H9 (cell line): ENCODE measurements at regions not wholly inside any gene's neighbourhood (a gene's known extent, or its start where the extent isn't known, plus 50 kb on each side); places are given as distances from the start of the nearest gene placed in this dataset.

Experiments used
- DNase-seq: peaks from one replicate; pipeline ENCODE4 v3.0.0-alpha.2; 2017
- H2AFZ ChIP-seq: one replicate; pipeline ENCODE4 v1.6.1; 2013; ENCODE audit warnings: mild to moderate bottlenecking, low read length, control low read depth, moderate library complexity
- H2AK5ac ChIP-seq: 2 replicates; pipeline ENCODE4 v1.6.1; 2013; ENCODE audit warnings: low read length, control low read depth, mixed read lengths; ENCODE audit not compliant: insufficient read length
- H2BK120ac ChIP-seq: one replicate; pipeline ENCODE4 v1.6.1; 2013; ENCODE audit warnings: low read depth, mild to moderate bottlenecking, low read length, control low read depth, inconsistent platforms; ENCODE audit not compliant: poor library complexity, severe bottlenecking
- H2BK12ac ChIP-seq: 2 replicates; pipeline ENCODE4 v1.6.1; 2013; ENCODE audit warnings: low read length, control low read depth, mixed read lengths, low read depth; ENCODE audit not compliant: insufficient read length
- H2BK15ac ChIP-seq: 2 replicates; pipeline ENCODE4 v1.6.1; 2013; ENCODE audit warnings: low read depth, low read length, control low read depth
- H2BK20ac ChIP-seq: one replicate; pipeline ENCODE4 v1.6.1; 2013; ENCODE audit warnings: low read depth, mild to moderate bottlenecking, low read length, control low read depth, inconsistent platforms; ENCODE audit not compliant: poor library complexity, severe bottlenecking
- H2BK5ac ChIP-seq: 2 replicates; pipeline ENCODE4 v1.6.1; 2013; ENCODE audit warnings: low read length, control low read depth, mixed read lengths; ENCODE audit not compliant: insufficient read length
- H3K14ac ChIP-seq: 2 replicates; pipeline ENCODE4 v1.6.1; 2013; ENCODE audit warnings: low read length, control low read depth; ENCODE audit not compliant: insufficient read depth
- H3K18ac ChIP-seq: 2 replicates; pipeline ENCODE4 v1.6.1; 2013; ENCODE audit warnings: low read depth, mild to moderate bottlenecking, mixed read lengths, low read length, control low read depth; ENCODE audit not compliant: insufficient read length
- H3K23ac ChIP-seq: 2 replicates; pipeline ENCODE4 v1.6.1; 2013; ENCODE audit warnings: low read length, control low read depth, mixed read lengths, low read depth; ENCODE audit not compliant: insufficient read length
- H3K23me2 ChIP-seq: 2 replicates; pipeline ENCODE4 v1.6.1; 2013; ENCODE audit warnings: low read depth, mild to moderate bottlenecking, mixed read lengths, low read length, control low read depth; ENCODE audit not compliant: insufficient read length, poor library complexity, severe bottlenecking
- H3K27ac ChIP-seq: 2 replicates; pipeline ENCODE4 v1.5.1; 2013; ENCODE audit warnings: low read length, control low read depth, mixed read lengths, low read depth; ENCODE audit not compliant: insufficient read length
- H3K27me3 ChIP-seq: 2 replicates; pipeline ENCODE4 v1.6.1; 2013; ENCODE audit warnings: low read length, control low read depth, inconsistent platforms; ENCODE audit not compliant: insufficient read depth
- H3K4ac ChIP-seq: 2 replicates; pipeline ENCODE4 v1.6.1; 2013; ENCODE audit warnings: low read depth, mild to moderate bottlenecking, control low read depth, inconsistent platforms, low read length, moderate library complexity
- H3K4me1 ChIP-seq: 2 replicates; pipeline ENCODE4 v1.6.1; 2013; ENCODE audit warnings: low read length, control low read depth, inconsistent platforms; ENCODE audit not compliant: insufficient read depth
- H3K4me2 ChIP-seq: 2 replicates; pipeline ENCODE4 v1.6.1; 2013; ENCODE audit warnings: low read length, control low read depth, mixed read lengths; ENCODE audit not compliant: insufficient read length, insufficient read depth
- H3K56ac ChIP-seq: 2 replicates; pipeline ENCODE4 v1.6.1; 2013; ENCODE audit warnings: low read depth, mild to moderate bottlenecking, mixed read lengths, low read length, control low read depth; ENCODE audit not compliant: insufficient read length
- H3K79me1 ChIP-seq: 2 replicates; pipeline ENCODE4 v1.6.1; 2013; ENCODE audit warnings: low read depth, mild to moderate bottlenecking, moderate library complexity, low read length, control low read depth, inconsistent platforms; ENCODE audit not compliant: insufficient read depth, poor library complexity, severe bottlenecking
- H3K79me2 ChIP-seq: 2 replicates; pipeline ENCODE4 v1.6.1; 2013; ENCODE audit warnings: low read length, control low read depth, inconsistent platforms; ENCODE audit not compliant: insufficient read depth
- H3K9ac ChIP-seq: 2 replicates; pipeline ENCODE4 v1.6.1; 2013; ENCODE audit warnings: low read length, control low read depth, mixed read lengths; ENCODE audit not compliant: insufficient read length; ENCODE audit errors: extremely low read depth
- H3K9me3 ChIP-seq: one replicate; pipeline ENCODE4 v1.6.1; 2013; ENCODE audit warnings: low read depth, low read length, inconsistent platforms; ENCODE audit not compliant: control insufficient read depth
- H3T11ph ChIP-seq: one replicate; pipeline ENCODE4 v1.6.1; 2013; ENCODE audit warnings: mild to moderate bottlenecking, low read length, control low read depth, inconsistent platforms
- H4K20me1 ChIP-seq: one replicate; pipeline ENCODE4 v1.6.1; 2013; ENCODE audit not compliant: control insufficient read depth, insufficient read length, insufficient read depth
- H4K5ac ChIP-seq: 2 replicates; pipeline ENCODE4 v1.6.1; 2013; ENCODE audit warnings: low read depth, mild to moderate bottlenecking, mixed read lengths, low read length, control low read depth; ENCODE audit not compliant: insufficient read length
- H4K8ac ChIP-seq: replicated peaks from 2 replicates; pipeline ENCODE4 v1.6.1; 2013; ENCODE audit warnings: low read length, control low read depth, mixed read lengths, low read depth; ENCODE audit not compliant: insufficient read length
- H4K91ac ChIP-seq: 2 replicates; pipeline ENCODE4 v1.6.1; 2013; ENCODE audit warnings: low read depth, mild to moderate bottlenecking, moderate library complexity, mixed read lengths, low read length, control low read depth; ENCODE audit not compliant: insufficient read length
- H3K27ac Mint-ChIP-seq, 3 experiments: 2 replicates in 2 of 3; 3 replicates in 1 of 3; pipeline ENCODE4 v1.8.0; 2020 to 2021; ENCODE audit warnings: mixed read lengths in 3 of 3, mild to moderate bottlenecking in 1 of 3, moderate library complexity in 1 of 3
- H3K27me3 Mint-ChIP-seq: 2 replicates; pipeline ENCODE4 v1.8.0; 2021; ENCODE audit warnings: low read depth, mild to moderate bottlenecking, moderate library complexity, mixed read lengths
- H3K36me3 Mint-ChIP-seq, 3 experiments: 2 replicates in 2 of 3; 3 replicates in 1 of 3; pipeline ENCODE4 v1.8.0; 2020 to 2021; ENCODE audit warnings: low read depth in 3 of 3, mixed read lengths in 3 of 3; ENCODE audit not compliant: insufficient read depth in 1 of 3
- H3K4me1 Mint-ChIP-seq, 2 experiments: 2 replicates each; pipeline ENCODE4 v1.8.0; 2020; ENCODE audit warnings: mixed read lengths in 2 of 2
- H3K4me3 Mint-ChIP-seq, 2 experiments: 2 replicates in 1 of 2; 3 replicates in 1 of 2; pipeline ENCODE4 v1.8.0; 2020 to 2021; ENCODE audit warnings: mild to moderate bottlenecking in 2 of 2, mixed read lengths in 2 of 2, moderate library complexity in 1 of 2
- H3K9me3 Mint-ChIP-seq, 2 experiments: 2 replicates in 1 of 2; 3 replicates in 1 of 2; pipeline ENCODE4 v1.8.0; 2020; ENCODE audit warnings: mild to moderate bottlenecking in 2 of 2, mixed read lengths in 2 of 2, moderate library complexity in 1 of 2
- WGBS: extraction: QIAGEN DNeasy Blood & Tissue Kit; methylation state at CpG from one replicate; pipeline ENCODE4 v1.1.7; 2013; ENCODE audit warnings: missing lambda C conversion rate, low lambda C conversion rate, mixed read lengths; ENCODE audit not compliant: insufficient read length; ENCODE audit errors: extremely low coverage; 5-methylcytosine and 5-hydroxymethylcytosine counted together
- TF ChIP-seq, protein P1 (sequence below): fragments of 200-600 bp; sonication (generic); conservative IDR thresholded peaks from 3 replicates; pipeline ENCODE4 v1.8.0; 2021; ENCODE audit warnings: antibody characterized with exemption, mild to moderate bottlenecking

- H3K4me3 Mint-ChIP-seq = no peak overlapping the region
Measured at GRCh38 chr18:39596891-39597290, 2031.3 kb upstream of the CELF4 start.

More at GRCh38 chr18:39596891-39597290, 2031.3 kb upstream of the CELF4 start:
- no peak overlapping the region for H2BK120ac ChIP-seq
- no peak overlapping the region for H3K18ac ChIP-seq
- H2BK12ac ChIP-seq = no peak overlapping the region
- no peak overlapping the region for H4K8ac ChIP-seq
- no peak overlapping the region for H3K14ac ChIP-seq
- no peak overlapping the region for H3K56ac ChIP-seq
- WGBS = no CpG with 5 or more reads among the region's 7 CpGs
- H3K4ac ChIP-seq = no peak overlapping the region
- H3T11ph ChIP-seq = no peak overlapping the region
- H2AK5ac ChIP-seq = no peak overlapping the region
- H3K79me2 ChIP-seq = no peaks in the 10 kb centered on the region
- H3K4me1 ChIP-seq = peaks cover 5% of the 10 kb centered on the region; the same call in 1 of the 2 replicates
- Mint-ChIP-seq H3K27me3 (no peaks in the 10 kb centered on the region), H3K27ac (no peak overlapping the region), H3K9me3 (peaks cover 8 to 9% of the 10 kb centered on the region in 2 experiments; a peak in 3 of 5 replicates), H3K4me1 (peaks cover 33 to 43% of the 10 kb centered on the region in 2 experiments), H3K36me3 (peaks cover 8 to 31% (median 18%) of the 10 kb centered on the region in 3 experiments)
- H3K27me3 ChIP-seq = no peaks in the 10 kb centered on the region
- H3K23ac ChIP-seq = no peak overlapping the region
- no peak overlapping the region for H2BK5ac ChIP-seq
- TF ChIP-seq, protein P1, sequence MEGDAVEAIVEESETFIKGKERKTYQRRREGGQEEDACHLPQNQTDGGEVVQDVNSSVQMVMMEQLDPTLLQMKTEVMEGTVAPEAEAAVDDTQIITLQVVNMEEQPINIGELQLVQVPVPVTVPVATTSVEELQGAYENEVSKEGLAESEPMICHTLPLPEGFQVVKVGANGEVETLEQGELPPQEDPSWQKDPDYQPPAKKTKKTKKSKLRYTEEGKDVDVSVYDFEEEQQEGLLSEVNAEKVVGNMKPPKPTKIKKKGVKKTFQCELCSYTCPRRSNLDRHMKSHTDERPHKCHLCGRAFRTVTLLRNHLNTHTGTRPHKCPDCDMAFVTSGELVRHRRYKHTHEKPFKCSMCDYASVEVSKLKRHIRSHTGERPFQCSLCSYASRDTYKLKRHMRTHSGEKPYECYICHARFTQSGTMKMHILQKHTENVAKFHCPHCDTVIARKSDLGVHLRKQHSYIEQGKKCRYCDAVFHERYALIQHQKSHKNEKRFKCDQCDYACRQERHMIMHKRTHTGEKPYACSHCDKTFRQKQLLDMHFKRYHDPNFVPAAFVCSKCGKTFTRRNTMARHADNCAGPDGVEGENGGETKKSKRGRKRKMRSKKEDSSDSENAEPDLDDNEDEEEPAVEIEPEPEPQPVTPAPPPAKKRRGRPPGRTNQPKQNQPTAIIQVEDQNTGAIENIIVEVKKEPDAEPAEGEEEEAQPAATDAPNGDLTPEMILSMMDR = no peak
- no peak for DNase-seq
- no peak overlapping the region for H3K27ac ChIP-seq
- H4K91ac ChIP-seq = no peak overlapping the region
- H2BK20ac ChIP-seq = no peak overlapping the region
- H3K79me1 ChIP-seq = no peaks in the 10 kb centered on the region
- H3K9ac ChIP-seq = no peak overlapping the region
- no peaks in the 10 kb centered on the region for H3K9me3 ChIP-seq
- H3K4me2 ChIP-seq = no peak overlapping the region
- H2AFZ ChIP-seq = no peak overlapping the region
- no peak overlapping the region for H4K5ac ChIP-seq
- no peak overlapping the region for H2BK15ac ChIP-seq
- no peaks in the 10 kb centered on the region for H4K20me1 ChIP-seq
- H3K23me2 ChIP-seq = no peaks in the 10 kb centered on the region
